SK-N-SH treated with all-trans-retinoic acid at 6 μM for 48 hours (cell line): ENCODE measurements at regions not wholly inside any gene's neighbourhood (a gene's known extent, or its start where the extent isn't known, plus 50 kb on each side); places are given as distances from the start of the nearest gene placed in this dataset.

Experiments
- ATAC-seq: fragments of 200-7000 bp; cut with Tn5 transposase; 3 replicates; pipeline ENCODE4 v1.9.1; 2020; ENCODE audit warnings: mild to moderate bottlenecking, moderate library complexity
- ARNTL ChIP-seq: fragments of 450-650 bp; formaldehyde crosslinking; IDR thresholded peaks from 2 replicates; pipeline ENCODE4 v1.5.0; 2020; ENCODE audit warnings: low read depth, mild to moderate bottlenecking, moderate library complexity, borderline replicate concordance
- BACH2 ChIP-seq: fragments of 250-450 bp; sonication (Bioruptor Pico); IDR thresholded peaks from 2 replicates; pipeline ENCODE4 v1.9.0; 2021; ENCODE audit warnings: mild to moderate bottlenecking, borderline replicate concordance
- CREB5 ChIP-seq: fragments of 250-450 bp; sonication (Bioruptor Pico); IDR thresholded peaks from 2 replicates; pipeline ENCODE4 v1.5.1; 2020; ENCODE audit warnings: low read depth, mild to moderate bottlenecking, moderate library complexity
- CSDC2 ChIP-seq: fragments of 250-450 bp; sonication (Bioruptor Pico); IDR thresholded peaks from 2 replicates; pipeline ENCODE4 v1.5.0; 2020; ENCODE audit warnings: mild to moderate bottlenecking, moderate library complexity
- ESRRG ChIP-seq: fragments of 250-450 bp; sonication (Bioruptor Pico); IDR thresholded peaks from 2 replicates; pipeline ENCODE4 v1.6.1; 2021; ENCODE audit warnings: mild to moderate bottlenecking
- GLIS3 ChIP-seq: fragments of 250-450 bp; sonication (Bioruptor Pico); IDR thresholded peaks from 2 replicates; pipeline ENCODE4 v1.5.0; 2020; ENCODE audit warnings: mild to moderate bottlenecking, moderate library complexity
- ISL1 ChIP-seq: fragments of 250-450 bp; sonication (Bioruptor Pico); IDR thresholded peaks from 2 replicates; pipeline ENCODE4 v2.1.2; 2022; ENCODE audit warnings: mild to moderate bottlenecking, moderate library complexity
- OSR1 ChIP-seq: fragments of 250-450 bp; sonication (Bioruptor Pico); IDR thresholded peaks from 2 replicates; pipeline ENCODE4 v1.8.0; 2022; ENCODE audit warnings: moderate library complexity, mild to moderate bottlenecking, inconsistent platforms
- POU6F1 ChIP-seq: fragments of 250-450 bp; sonication (Bioruptor Pico); IDR thresholded peaks from 2 replicates; pipeline ENCODE4 v1.8.0; 2021; ENCODE audit warnings: low read depth, mild to moderate bottlenecking, moderate library complexity, borderline replicate concordance
- PPARA ChIP-seq: fragments of 250-450 bp; sonication (Bioruptor Pico); IDR thresholded peaks from 2 replicates; pipeline ENCODE4 v1.5.0; 2020; ENCODE audit warnings: mild to moderate bottlenecking, borderline replicate concordance
- RARB ChIP-seq: fragments of 250-450 bp; sonication (Bioruptor Pico); IDR thresholded peaks from 2 replicates; pipeline ENCODE4 v1.8.0; 2021; ENCODE audit warnings: mild to moderate bottlenecking, moderate library complexity
- SNAI2 ChIP-seq: fragments of 250-450 bp; sonication (Bioruptor Pico); IDR thresholded peaks from 2 replicates; pipeline ENCODE4 v1.5.0; 2020; ENCODE audit warnings: mild to moderate bottlenecking, moderate library complexity
- TOX ChIP-seq: fragments of 250-450 bp; sonication (Bioruptor Pico); IDR thresholded peaks from 2 replicates; pipeline ENCODE4 v1.8.0; 2021; ENCODE audit warnings: mild to moderate bottlenecking, moderate library complexity, borderline replicate concordance
- TSHZ2 ChIP-seq: fragments of 250-450 bp; sonication (Bioruptor Pico); IDR thresholded peaks from 2 replicates; pipeline ENCODE4 v1.5.0; 2020; ENCODE audit warnings: mild to moderate bottlenecking, moderate library complexity
- ZC3H10 ChIP-seq: fragments of 250-450 bp; sonication (Bioruptor Pico); IDR thresholded peaks from 2 replicates; pipeline ENCODE4 v1.5.1; 2021; ENCODE audit warnings: mild to moderate bottlenecking, moderate library complexity
- ZFP3 ChIP-seq: fragments of 250-450 bp; sonication (Bioruptor Pico); IDR thresholded peaks from 2 replicates; pipeline ENCODE4 v1.5.0; 2020; ENCODE audit warnings: mild to moderate bottlenecking, moderate library complexity
- ZFP30 ChIP-seq: fragments of 450-650 bp; formaldehyde crosslinking; IDR thresholded peaks from 2 replicates; pipeline ENCODE4 v1.5.0; 2022; ENCODE audit warnings: mild to moderate bottlenecking, moderate library complexity
- ZNF70 ChIP-seq: fragments of 450-650 bp; formaldehyde crosslinking; IDR thresholded peaks from 2 replicates; pipeline ENCODE4 v1.5.0; 2020; ENCODE audit warnings: mild to moderate bottlenecking, moderate library complexity
- ZNF8 ChIP-seq: fragments of 450-650 bp; formaldehyde crosslinking; IDR thresholded peaks from 2 replicates; pipeline ENCODE4 v1.5.0; 2020; ENCODE audit warnings: mild to moderate bottlenecking, moderate library complexity

GRCh38 chr2:200750323-200750910, 61.3 kb upstream of the BZW1 start (continued):
- TF ChIP-seq POU6F1 (CRISPR knock-in tag) (no peak), OSR1 (CRISPR knock-in tag) (no peak), TOX (CRISPR knock-in tag) (no peak), RARB (CRISPR knock-in tag) (no peak), ZNF8 (CRISPR knock-in tag) (no peak), ZFP30 (no peak), CSDC2 (no peak)

GRCh38 chr2:200751786-200752185, 59.9 kb upstream of the BZW1 start:
- ATAC-seq = no peak
- no peak for TF ChIP-seq ISL1 (CRISPR knock-in tag)
- TF ChIP-seq RARB (CRISPR knock-in tag) = no peak
- TF ChIP-seq BACH2 = no peak
- TF ChIP-seq ZC3H10 (CRISPR knock-in tag) = no peak
- TF ChIP-seq ZNF70 (CRISPR knock-in tag) = no peak
- TF ChIP-seq ZFP3 (CRISPR knock-in tag) = no peak
- no peak for TF ChIP-seq CSDC2
- no peak for TF ChIP-seq ESRRG (CRISPR knock-in tag)
- TF ChIP-seq ARNTL (CRISPR knock-in tag) = no peak
- no peak for TF ChIP-seq POU6F1 (CRISPR knock-in tag)
- TF ChIP-seq TSHZ2 (CRISPR knock-in tag) = no peak
- TF ChIP-seq SNAI2 = no peak
- TF ChIP-seq PPARA (CRISPR knock-in tag) = no peak

- TF ChIP-seq CSDC2 = no peak
- TF ChIP-seq ARNTL (CRISPR knock-in tag) = no peak
- no peak for TF ChIP-seq OSR1 (CRISPR knock-in tag)
- TF ChIP-seq TOX (CRISPR knock-in tag) = no peak
- TF ChIP-seq ISL1 (CRISPR knock-in tag) = no peak
- TF ChIP-seq TSHZ2 (CRISPR knock-in tag) = no peak
- no peak for TF ChIP-seq GLIS3 (CRISPR knock-in tag)
- ATAC-seq = no peak
Observed at GRCh38 chr2:200752332-200752731, 59.4 kb upstream of the BZW1 start.

GRCh38 chr2:200752835-200753234, 58.9 kb upstream of the BZW1 start:
- ATAC-seq = no peak
- TF ChIP-seq CREB5 (CRISPR knock-in tag) (no peak), ISL1 (CRISPR knock-in tag) (no peak), ZNF70 (CRISPR knock-in tag) (no peak)
